ENCODE measurements at regions not wholly inside any gene's neighbourhood (a gene's known extent, or its start where the extent isn't known, plus 50 kb on each side); places are given as distances from the start of the nearest gene placed in this dataset.

DNA sequence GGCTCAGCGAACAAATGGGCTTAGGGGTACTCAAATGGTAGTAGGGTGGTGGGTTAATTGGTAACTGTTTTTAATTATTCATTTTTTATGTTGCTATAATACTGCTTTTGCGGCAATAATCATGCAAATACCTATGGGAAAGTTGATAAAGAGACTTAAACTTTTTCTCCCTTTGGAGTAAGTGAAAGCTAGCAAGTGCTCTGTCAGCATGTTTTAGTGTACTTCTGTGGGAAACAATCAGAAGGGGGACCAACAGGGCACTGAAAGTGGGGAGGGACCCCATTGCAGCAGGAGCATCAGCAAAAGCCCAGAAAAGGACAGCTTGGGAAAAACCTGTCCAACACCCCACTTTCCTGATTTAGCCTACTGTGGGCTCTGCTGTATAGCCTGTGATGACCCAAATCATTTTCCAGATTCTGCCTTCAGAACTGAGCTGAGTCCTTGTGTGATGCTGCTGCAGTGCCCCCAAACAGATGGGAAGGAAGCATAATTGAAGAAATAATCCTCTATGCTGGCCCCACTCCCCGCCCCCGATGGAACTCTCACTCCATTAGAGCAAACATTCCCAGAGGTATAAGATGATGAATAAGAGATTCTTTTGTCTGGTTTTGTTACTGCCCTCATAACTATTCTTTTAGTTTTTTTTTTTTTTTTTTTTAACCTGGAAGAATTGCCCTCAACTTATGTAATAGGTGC, 322.8 kb downstream of the CD83 start:
- DNase-seq (ENCODE audit: low read depth): no peak
- H3K4me3 ChIP-seq (ENCODE audit: low read depth, low read length): no peak overlapping the region
- no peak for TF ChIP-seq CTCF (conservative IDR thresholded peaks at IDR 0.05; ENCODE audit: low read depth, low read length)

GRCh38 chr6:14440940-14441781, 323.6 kb downstream of the CD83 start:
- DNase-seq (ENCODE audit: low read depth): no peak
- no peak overlapping the region for H3K4me3 ChIP-seq (ENCODE audit: low read depth, low read length)
- TF ChIP-seq CTCF (conservative IDR thresholded peaks at IDR 0.05; ENCODE audit: low read depth, low read length): no peak

DNA sequence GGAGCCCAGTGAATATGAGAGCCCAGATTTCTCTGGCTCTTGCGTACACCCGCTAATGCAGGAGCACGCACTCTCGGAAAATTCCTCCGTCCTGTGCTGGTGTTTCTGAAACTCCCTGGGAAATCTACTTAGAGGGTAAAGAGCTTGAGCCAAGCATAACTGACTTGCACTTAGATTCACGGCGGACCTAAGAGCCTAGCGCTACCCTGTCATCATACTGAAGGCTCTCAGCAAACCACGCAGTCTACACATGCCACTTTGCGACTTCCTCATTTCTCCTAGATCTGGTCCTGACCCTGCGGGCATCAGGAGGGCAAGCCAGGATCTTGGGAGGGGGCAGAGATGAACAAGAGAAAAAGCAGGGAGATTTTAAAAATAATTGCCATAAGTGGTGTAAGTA, 324.7 kb downstream of the CD83 start:
- no peak for TF ChIP-seq CTCF (conservative IDR thresholded peaks at IDR 0.05; ENCODE audit: low read depth, low read length)
- no peak overlapping the region for H3K4me3 ChIP-seq (ENCODE audit: low read depth, low read length)
- DNase-seq (ENCODE audit: low read depth): no peak

- H3K4me3 ChIP-seq (ENCODE audit: low read depth, low read length): no peak overlapping the region
- DNase-seq (ENCODE audit: low read depth): no peak
- TF ChIP-seq CTCF (conservative IDR thresholded peaks at IDR 0.05; ENCODE audit: low read depth, low read length): no peak
Measured at GRCh38 chr6:14443629-14444268, 326.2 kb downstream of the CD83 start.

GRCh38 chr6:14444295-14444972, 326.9 kb downstream of the CD83 start:
- TF ChIP-seq CTCF (conservative IDR thresholded peaks at IDR 0.05; ENCODE audit: low read depth, low read length): no peak
- no peak for DNase-seq (ENCODE audit: low read depth)
- no peak overlapping the region for H3K4me3 ChIP-seq (ENCODE audit: low read depth, low read length)

GRCh38 chr6:14447240-14447639, 329.7 kb downstream of the CD83 start:
- no peak for DNase-seq (ENCODE audit: low read depth)
- no peak overlapping the region for H3K4me3 ChIP-seq (ENCODE audit: low read depth, low read length)
- TF ChIP-seq CTCF (conservative IDR thresholded peaks at IDR 0.05; ENCODE audit: low read depth, low read length): no peak

All from epithelial cell of proximal tubule (primary cell).